Lower leg skin (tissue), 3 donors: ENCODE measurements at regions not wholly inside any gene's neighbourhood (a gene's known extent, or its start where the extent isn't known, plus 50 kb on each side); places are given as distances from the start of the nearest gene placed in this dataset.

Source experiments
- CTCF ChIP-seq, 3 donors: fragments of 450-650 bp; IDR thresholded peaks; one replicate each; pipeline ENCODE4 v1.5.1; 2016; ENCODE audit warnings: antibody characterized with exemption in 3 of 3, mild to moderate bottlenecking in 3 of 3, moderate library complexity in 2 of 3
- POLR2A ChIP-seq, 2 donors: fragments of 450-650 bp; IDR thresholded peaks; one replicate each; pipeline ENCODE4 v1.6.1; 2016 to 2017; ENCODE audit warnings: antibody characterized with exemption in 2 of 2, mild to moderate bottlenecking in 1 of 2, moderate library complexity in 1 of 2

GRCh38 chr10:10881117-10881813 is 136.4 kb upstream of the CELF2 start:
- TF ChIP-seq CTCF (IDR thresholded peaks at IDR 0.05): no peak
- no peak for TF ChIP-seq POLR2A (IDR thresholded peaks at IDR 0.05)
